Uterus (tissue), 2 donors: ENCODE measurements at regions not wholly inside any gene's neighbourhood (a gene's known extent, or its start where the extent isn't known, plus 50 kb on each side); places are given as distances from the start of the nearest gene placed in this dataset.

Source experiments
- POLR2A ChIP-seq, 2 donors: fragments of 450-650 bp; IDR thresholded peaks; one replicate each; pipeline ENCODE4 v1.6.1; 2016; ENCODE audit warnings: antibody characterized with exemption in 2 of 2, mild to moderate bottlenecking in 1 of 2, moderate library complexity in 1 of 2
- TF ChIP-seq, protein P1 (sequence below), 4 experiments: fragments of 200-600 bp in 2 of 4; fragments of 450-650 bp in 2 of 4; sonication (generic) in 2 of 4; IDR thresholded peaks; one replicate each; pipeline ENCODE4 v1.5.1; 2016 to 2019; ENCODE audit warnings: antibody characterized with exemption in 4 of 4, mild to moderate bottlenecking in 2 of 4, moderate library complexity in 1 of 4

DNA sequence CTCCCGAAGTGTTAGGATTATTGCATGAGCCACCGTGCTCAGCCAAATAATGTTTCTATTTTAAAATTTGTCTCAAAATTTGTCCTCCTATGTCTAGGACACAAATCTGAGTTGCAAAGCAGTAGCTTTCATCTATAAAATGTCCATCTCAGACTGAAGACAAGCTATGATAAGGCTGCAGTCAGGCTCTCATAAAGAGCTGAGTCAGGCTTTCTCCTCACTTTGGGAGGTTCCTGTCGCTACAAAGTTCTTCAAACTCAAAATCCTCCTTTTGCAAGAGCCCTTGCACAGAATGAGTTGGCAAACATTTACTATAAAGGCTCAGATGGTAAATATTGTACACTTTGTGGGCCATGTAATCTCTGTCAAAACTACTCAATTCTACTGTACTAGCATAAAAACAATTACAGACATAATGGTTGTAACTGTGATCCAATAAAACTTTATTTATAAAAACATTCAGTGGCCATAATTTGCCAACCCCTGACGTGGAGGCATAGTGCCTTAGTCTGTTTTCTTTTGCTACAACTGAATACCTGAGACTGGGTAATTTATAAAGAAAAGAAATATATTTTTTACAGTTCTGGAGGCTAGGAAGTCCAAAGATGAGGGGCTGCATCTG, 154.9 kb upstream of the SATB2 start:
- TF ChIP-seq, protein P1, sequence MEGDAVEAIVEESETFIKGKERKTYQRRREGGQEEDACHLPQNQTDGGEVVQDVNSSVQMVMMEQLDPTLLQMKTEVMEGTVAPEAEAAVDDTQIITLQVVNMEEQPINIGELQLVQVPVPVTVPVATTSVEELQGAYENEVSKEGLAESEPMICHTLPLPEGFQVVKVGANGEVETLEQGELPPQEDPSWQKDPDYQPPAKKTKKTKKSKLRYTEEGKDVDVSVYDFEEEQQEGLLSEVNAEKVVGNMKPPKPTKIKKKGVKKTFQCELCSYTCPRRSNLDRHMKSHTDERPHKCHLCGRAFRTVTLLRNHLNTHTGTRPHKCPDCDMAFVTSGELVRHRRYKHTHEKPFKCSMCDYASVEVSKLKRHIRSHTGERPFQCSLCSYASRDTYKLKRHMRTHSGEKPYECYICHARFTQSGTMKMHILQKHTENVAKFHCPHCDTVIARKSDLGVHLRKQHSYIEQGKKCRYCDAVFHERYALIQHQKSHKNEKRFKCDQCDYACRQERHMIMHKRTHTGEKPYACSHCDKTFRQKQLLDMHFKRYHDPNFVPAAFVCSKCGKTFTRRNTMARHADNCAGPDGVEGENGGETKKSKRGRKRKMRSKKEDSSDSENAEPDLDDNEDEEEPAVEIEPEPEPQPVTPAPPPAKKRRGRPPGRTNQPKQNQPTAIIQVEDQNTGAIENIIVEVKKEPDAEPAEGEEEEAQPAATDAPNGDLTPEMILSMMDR (IDR thresholded peaks at IDR 0.05), result no peak
- no peak for TF ChIP-seq POLR2A (IDR thresholded peaks at IDR 0.05)
